Suprapubic skin (tissue), 4 donors: ENCODE measurements at regions not wholly inside any gene's neighbourhood (a gene's known extent, or its start where the extent isn't known, plus 50 kb on each side); places are given as distances from the start of the nearest gene placed in this dataset.

ENCODE experiments used
- DNase-seq, 2 donors: peaks; one replicate each; pipeline ENCODE4 v3.0.0-alpha.2; 2019; ENCODE audit warnings: low spot score in 2 of 2
- H3K27ac ChIP-seq: fragments of 200-600 bp; sonication (generic); one replicate; pipeline ENCODE4 v1.5.1; 2019
- H3K27me3 ChIP-seq: fragments of 200-600 bp; sonication (generic); one replicate; pipeline ENCODE4 v1.5.1; 2019
- H3K36me3 ChIP-seq: fragments of 200-600 bp; sonication (generic); one replicate; pipeline ENCODE4 v1.5.1; 2019
- H3K4me1 ChIP-seq: fragments of 200-600 bp; sonication (generic); one replicate; pipeline ENCODE4 v1.5.1; 2019
- H3K4me3 ChIP-seq: fragments of 200-600 bp; sonication (generic); one replicate; pipeline ENCODE4 v1.5.1; 2019; ENCODE audit warnings: mild to moderate bottlenecking
- H3K9me3 ChIP-seq: fragments of 200-600 bp; sonication (generic); one replicate; pipeline ENCODE4 v1.5.1; 2019
- CTCF ChIP-seq, 2 donors: fragments of 200-600 bp in 1 of 2; fragments of 450-650 bp in 1 of 2; sonication (generic) in 1 of 2; IDR thresholded peaks; one replicate each; pipeline ENCODE4 v1.5.1; 2016 to 2019; ENCODE audit warnings: antibody characterized with exemption in 2 of 2, mild to moderate bottlenecking in 1 of 2, moderate library complexity in 1 of 2
- EP300 ChIP-seq: sonication (generic); formaldehyde crosslinking; IDR thresholded peaks from one replicate; pipeline ENCODE4 v1.6.1; 2017; ENCODE audit warnings: antibody characterized with exemption
- POLR2A ChIP-seq, 2 donors: fragments of 450-650 bp; IDR thresholded peaks; one replicate each; pipeline ENCODE4 v1.6.1; 2017; ENCODE audit warnings: antibody characterized with exemption in 2 of 2, mild to moderate bottlenecking in 2 of 2, moderate library complexity in 2 of 2
- POLR2AphosphoS5 ChIP-seq, 3 donors: sonication (generic); formaldehyde crosslinking; IDR thresholded peaks; one replicate each; pipeline ENCODE4 v1.6.1; 2017; ENCODE audit warnings: antibody characterized with exemption in 3 of 3
- WGBS: methylation state at CpG from one replicate; pipeline ENCODE4 v1.1.5; 2018; 5-methylcytosine and 5-hydroxymethylcytosine counted together

GRCh38 chr16:35750157-35750689, 2290.8 kb downstream of the TP53TG3F start:
- no peak overlapping the region for H3K4me3 ChIP-seq
- no peaks in the 10 kb centered on the region for H3K4me1 ChIP-seq
- DNase-seq: peak in 1 of 2 donors; percentile 35
- H3K36me3 ChIP-seq: no peaks in the 10 kb centered on the region
- H3K27me3 ChIP-seq: no peaks in the 10 kb centered on the region
- H3K9me3 ChIP-seq: peaks cover 17% of the 10 kb centered on the region
- WGBS: 88% methylated on average over 9 of the region's 9 CpGs
- H3K27ac ChIP-seq: no peak overlapping the region
- no peak for TF ChIP-seq POLR2A (IDR thresholded peaks at IDR 0.05)
- no peak for TF ChIP-seq POLR2AphosphoS5 (IDR thresholded peaks at IDR 0.05)
- TF ChIP-seq EP300: no peak
- no peak for TF ChIP-seq CTCF (IDR thresholded peaks at IDR 0.05)

- peak in 1 of 2 donors; percentile 67 for DNase-seq
These were observed 2291.3 kb downstream of the TP53TG3F start for GRCh38 chr16:35750701-35751104.

GRCh38 chr16:35751191-35751941, 2292.0 kb downstream of the TP53TG3F start:
- Histone ChIP-seq H3K27me3 (no peaks in the 10 kb centered on the region), H3K4me3 (no peak overlapping the region), H3K9me3 (peaks cover 15% of the 10 kb centered on the region), H3K36me3 (no peaks in the 10 kb centered on the region), H3K27ac (no peak overlapping the region), H3K4me1 (no peaks in the 10 kb centered on the region)
- peak in 1 of 2 donors; percentile 69 for DNase-seq
- no peak for TF ChIP-seq CTCF (IDR thresholded peaks at IDR 0.05)
- no peak for TF ChIP-seq POLR2A (IDR thresholded peaks at IDR 0.05)
- no peak for TF ChIP-seq EP300
- TF ChIP-seq POLR2AphosphoS5 (IDR thresholded peaks at IDR 0.05): no peak
- 85% methylated on average over 24 of the region's 24 CpGs for WGBS

More at GRCh38 chr16:35750701-35751104, 2291.3 kb downstream of the TP53TG3F start:
- Histone ChIP-seq H3K4me1 (no peaks in the 10 kb centered on the region), H3K27ac (no peak overlapping the region), H3K4me3 (no peak overlapping the region), H3K36me3 (no peaks in the 10 kb centered on the region), H3K9me3 (peaks cover 17% of the 10 kb centered on the region), H3K27me3 (no peaks in the 10 kb centered on the region)
- no peak for TF ChIP-seq CTCF (IDR thresholded peaks at IDR 0.05)
- no peak for TF ChIP-seq POLR2AphosphoS5 (IDR thresholded peaks at IDR 0.05)
- no peak for TF ChIP-seq EP300
- TF ChIP-seq POLR2A (IDR thresholded peaks at IDR 0.05): no peak
- WGBS: 85% methylated on average over 13 of the region's 13 CpGs

DNA sequence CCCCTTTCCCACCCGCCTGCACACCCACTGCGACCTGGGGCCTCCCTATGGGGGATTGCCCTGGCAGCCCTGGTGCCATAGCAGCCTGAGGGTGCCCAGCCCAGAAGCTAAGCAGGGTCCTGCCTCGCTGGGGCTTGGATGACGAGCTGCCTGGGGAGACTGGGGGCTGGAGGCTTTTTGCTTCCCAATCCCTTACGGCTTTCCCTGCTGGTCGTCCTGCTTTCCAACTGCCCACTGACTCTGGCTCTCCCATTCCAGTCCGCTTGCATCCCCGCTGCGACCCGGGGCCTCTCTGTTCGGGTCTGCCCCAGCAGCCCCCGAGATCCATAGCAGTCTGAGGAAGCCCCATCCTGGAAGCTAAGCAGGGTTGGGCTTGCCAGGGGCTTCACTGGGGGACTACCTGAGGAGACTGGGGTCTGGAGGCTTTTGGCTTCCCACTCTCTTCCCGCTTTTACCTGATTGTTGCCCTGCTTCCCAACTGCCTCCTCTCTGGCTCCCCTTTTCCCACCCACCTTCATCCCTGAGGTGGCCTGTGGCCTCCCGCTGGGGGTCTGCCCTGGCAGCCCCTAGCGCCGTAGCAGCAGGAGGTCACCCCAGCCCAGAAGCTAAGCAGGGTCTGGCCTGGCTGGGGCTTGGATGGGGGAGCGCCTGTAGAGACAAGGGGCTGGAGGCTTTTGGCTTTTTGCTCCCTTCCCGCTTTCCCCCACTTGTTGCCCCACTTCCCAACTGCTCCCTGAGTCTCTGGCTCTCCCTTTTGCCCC, 2292.8 kb downstream of the TP53TG3F start:
- Histone ChIP-seq H3K9me3 (peaks cover 12% of the 10 kb centered on the region), H3K4me1 (no peaks in the 10 kb centered on the region), H3K4me3 (no peak overlapping the region), H3K36me3 (no peaks in the 10 kb centered on the region), H3K27ac (no peak overlapping the region), H3K27me3 (no peaks in the 10 kb centered on the region)
- DNase-seq: peak in 1 of 2 donors; percentile 72
- TF ChIP-seq EP300 (no peak), POLR2AphosphoS5 (IDR thresholded peaks at IDR 0.05) (no peak), POLR2A (IDR thresholded peaks at IDR 0.05) (no peak)
- WGBS: 83% methylated on average over 14 of the region's 18 CpGs

- no peak overlapping the region for H3K4me3 ChIP-seq
- no peaks in the 10 kb centered on the region for H3K36me3 ChIP-seq
- no peak overlapping the region for H3K27ac ChIP-seq
- peaks cover 12% of the 10 kb centered on the region for H3K9me3 ChIP-seq
- WGBS: 84% methylated on average over 22 of the region's 22 CpGs
- TF ChIP-seq EP300: no peak
- TF ChIP-seq POLR2A (IDR thresholded peaks at IDR 0.05): no peak
- no peak for TF ChIP-seq POLR2AphosphoS5 (IDR thresholded peaks at IDR 0.05)
- TF ChIP-seq CTCF (IDR thresholded peaks at IDR 0.05): no peak
- no peaks in the 10 kb centered on the region for H3K4me1 ChIP-seq
- no peaks in the 10 kb centered on the region for H3K27me3 ChIP-seq
- DNase-seq: peak in 1 of 2 donors; percentile 62
These were observed 2293.6 kb downstream of the TP53TG3F start for GRCh38 chr16:35752773-35753558.
